ENCODE measurements at regions not wholly inside any gene's neighbourhood (a gene's known extent, or its start where the extent isn't known, plus 50 kb on each side); places are given as distances from the start of the nearest gene placed in this dataset.

GRCh38 chr18:64777556-64777955, 628.7 kb upstream of the LINC00305 start:
- TF ChIP-seq CTCF (IDR thresholded peaks at IDR 0.05), result no peak
- Mint-ChIP-seq H3K9me3 (peaks cover 23% of the 10 kb centered on the region), H3K4me1 (ENCODE audit: low read depth) (no peaks in the 10 kb centered on the region), H3K27me3 (ENCODE audit: insufficient read depth) (no peaks in the 10 kb centered on the region), H3K36me3 (ENCODE audit: low read depth) (no peaks in the 10 kb centered on the region), H3K27ac (no peak overlapping the region), H3K4me3 (no peak overlapping the region)
- DNase-seq, result no peak

- no peak overlapping the region for H3K4me3 Mint-ChIP-seq
- H3K27ac Mint-ChIP-seq, result no peak overlapping the region
- no peaks in the 10 kb centered on the region for H3K4me1 Mint-ChIP-seq (ENCODE audit: low read depth)
- no peak for DNase-seq
- peaks cover 40% of the 10 kb centered on the region for H3K9me3 Mint-ChIP-seq
- TF ChIP-seq CTCF (IDR thresholded peaks at IDR 0.05), result no peak
- no peaks in the 10 kb centered on the region for H3K27me3 Mint-ChIP-seq (ENCODE audit: insufficient read depth)
- no peaks in the 10 kb centered on the region for H3K36me3 Mint-ChIP-seq (ENCODE audit: low read depth)
These were observed 617.0 kb upstream of the LINC00305 start for GRCh38 chr18:64765908-64766307.

- no peaks in the 10 kb centered on the region for H3K27me3 Mint-ChIP-seq (ENCODE audit: insufficient read depth)
- H3K9me3 Mint-ChIP-seq, result peaks cover 47% of the 10 kb centered on the region
- peaks cover 6% of the 10 kb centered on the region for H3K36me3 Mint-ChIP-seq (ENCODE audit: low read depth)
- TF ChIP-seq CTCF (IDR thresholded peaks at IDR 0.05), result no peak
- no peak overlapping the region for H3K27ac Mint-ChIP-seq
- DNase-seq, result no peak
- H3K4me3 Mint-ChIP-seq, result no peak overlapping the region
- no peaks in the 10 kb centered on the region for H3K4me1 Mint-ChIP-seq (ENCODE audit: low read depth)
These were observed 603.8 kb upstream of the LINC00305 start for GRCh38 chr18:64752707-64753106.

- no peak for TF ChIP-seq CTCF (IDR thresholded peaks at IDR 0.05)
- Mint-ChIP-seq H3K27me3 (ENCODE audit: insufficient read depth) (no peaks in the 10 kb centered on the region; the same call in 1 of the 2 replicates), H3K27ac (no peak overlapping the region), H3K9me3 (peaks cover 44% of the 10 kb centered on the region), H3K4me1 (ENCODE audit: low read depth) (no peaks in the 10 kb centered on the region), H3K4me3 (no peak overlapping the region), H3K36me3 (ENCODE audit: low read depth) (peaks cover 6% of the 10 kb centered on the region)
- DNase-seq, result no peak
These were observed 601.0 kb upstream of the LINC00305 start for GRCh38 chr18:64749884-64750283.

- no peaks in the 10 kb centered on the region; the same call in 1 of the 2 replicates for H3K27me3 Mint-ChIP-seq (ENCODE audit: insufficient read depth)
- H3K36me3 Mint-ChIP-seq (ENCODE audit: low read depth), result peaks cover 6% of the 10 kb centered on the region
- H3K27ac Mint-ChIP-seq, result no peak overlapping the region
- H3K4me3 Mint-ChIP-seq, result no peak overlapping the region
- no peak for TF ChIP-seq CTCF (IDR thresholded peaks at IDR 0.05)
- no peak for DNase-seq
- no peaks in the 10 kb centered on the region for H3K4me1 Mint-ChIP-seq (ENCODE audit: low read depth)
- peaks cover 35% of the 10 kb centered on the region for H3K9me3 Mint-ChIP-seq
These were observed 598.9 kb upstream of the LINC00305 start for GRCh38 chr18:64747803-64748202.

- H3K27me3 Mint-ChIP-seq (ENCODE audit: insufficient read depth), result no peaks in the 10 kb centered on the region; the same call in 1 of the 2 replicates
- H3K36me3 Mint-ChIP-seq (ENCODE audit: low read depth), result no peaks in the 10 kb centered on the region
- H3K9me3 Mint-ChIP-seq, result peaks cover 11% of the 10 kb centered on the region
- no peak for DNase-seq
- no peak overlapping the region for H3K4me3 Mint-ChIP-seq
- no peaks in the 10 kb centered on the region for H3K4me1 Mint-ChIP-seq (ENCODE audit: low read depth)
- no peak overlapping the region for H3K27ac Mint-ChIP-seq
- TF ChIP-seq CTCF (IDR thresholded peaks at IDR 0.05), result no peak
These were observed 594.0 kb upstream of the LINC00305 start for GRCh38 chr18:64742898-64743297.
